ENCODE measurements at regions not wholly inside any gene's neighbourhood (a gene's known extent, or its start where the extent isn't known, plus 50 kb on each side); places are given as distances from the start of the nearest gene placed in this dataset.
A peak's percentile ranks its signal among the peaks of the same experiment; 100 is the strongest.

DNA sequence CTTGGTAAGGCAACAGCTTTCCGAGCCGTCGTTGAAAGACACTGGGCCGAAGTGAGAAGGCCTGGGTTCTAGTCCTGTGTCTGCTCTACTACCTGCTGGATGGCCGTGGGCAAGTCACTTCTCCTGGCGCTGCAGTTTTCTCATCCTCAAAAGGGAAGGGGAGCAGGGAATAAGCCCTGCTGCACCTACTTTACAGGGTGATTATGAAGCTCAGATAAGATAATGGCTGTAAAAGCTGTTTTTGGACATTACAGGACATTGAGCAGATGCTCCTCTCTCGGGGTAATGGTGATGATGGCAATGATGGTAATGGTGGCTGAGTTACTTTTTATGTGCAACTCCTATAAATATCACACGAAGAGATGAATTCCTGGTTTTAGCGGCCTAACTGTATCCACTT is 152.6 kb downstream of the FAM43A start:
- DNase-seq: no peak

DNA sequence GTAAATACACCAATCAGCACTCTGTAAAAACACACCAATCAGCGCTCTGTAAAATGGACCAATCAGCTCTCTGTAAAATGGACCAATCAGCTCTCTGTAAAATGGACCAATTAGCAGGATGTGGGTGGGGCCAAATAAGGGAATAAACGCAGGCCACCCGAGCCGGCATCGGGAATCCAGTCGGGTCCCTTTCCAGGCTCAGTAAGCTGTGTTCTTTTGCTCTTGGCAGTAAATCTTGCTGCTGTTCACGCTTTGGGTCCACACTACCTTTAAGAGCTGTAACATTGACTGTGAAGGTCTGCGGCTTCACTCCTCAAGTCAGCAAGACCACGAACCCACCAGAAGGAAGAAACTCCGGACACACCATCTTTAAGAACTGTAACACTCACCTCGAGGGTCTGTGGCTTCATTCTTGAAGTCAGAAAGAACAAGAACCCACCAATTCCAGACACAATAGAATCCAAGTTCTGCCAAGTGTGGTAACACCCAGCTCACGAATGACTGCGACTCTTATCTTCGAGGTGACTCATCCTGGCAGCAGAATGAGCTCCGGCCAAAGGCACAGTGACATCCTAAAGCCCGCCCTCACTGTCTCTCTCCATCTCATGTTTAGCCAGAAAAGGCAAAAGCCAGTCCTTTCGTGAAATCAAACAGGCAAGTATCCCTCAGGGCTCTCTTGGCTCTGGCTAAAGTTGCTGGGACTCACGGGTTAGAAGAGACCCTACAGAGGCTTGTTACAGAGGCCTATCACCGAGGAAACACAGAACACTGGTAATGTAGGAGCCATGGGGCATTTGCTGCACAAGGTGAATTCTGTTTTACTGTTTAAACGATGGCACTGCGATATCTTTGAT is 155.2 kb downstream of the FAM43A start:
- DNase-seq: no peak

DNA sequence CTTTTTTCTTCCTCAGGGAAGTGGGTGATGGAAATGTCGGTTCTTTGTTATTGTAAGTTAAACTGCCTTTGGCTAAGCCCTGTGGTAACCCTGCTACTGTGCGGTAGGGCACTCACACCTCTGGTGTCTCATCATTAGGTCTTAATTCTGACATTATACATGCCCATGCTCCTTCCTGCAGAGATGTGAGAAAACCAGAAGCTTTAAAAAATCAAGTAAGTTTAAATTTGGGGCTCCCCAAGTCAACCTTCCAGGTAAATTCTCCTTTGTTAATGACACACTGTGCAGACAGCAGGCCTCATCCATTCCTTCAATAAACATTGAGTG is 155.8 kb downstream of the FAM43A start:
- no peak for DNase-seq

DNA sequence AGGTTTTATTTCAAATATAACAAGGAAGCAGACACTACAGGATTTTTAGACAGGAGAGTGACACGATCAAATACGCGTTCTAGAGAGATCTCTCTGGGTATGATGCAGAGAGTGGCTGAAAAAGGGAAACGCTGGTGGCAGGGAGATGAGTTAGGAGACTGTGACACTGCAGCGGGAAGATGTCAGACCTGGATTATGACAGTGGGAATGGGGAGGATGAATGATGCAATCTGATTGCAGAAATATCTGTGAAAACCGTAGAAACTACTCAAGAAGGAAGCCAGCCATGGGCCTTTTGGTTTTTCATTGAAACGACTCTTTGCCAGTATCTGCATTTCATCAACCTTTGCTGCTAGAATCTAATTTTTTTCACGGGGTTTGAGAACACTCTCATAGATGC is 157.9 kb downstream of the FAM43A start:
- no peak for DNase-seq

DNA sequence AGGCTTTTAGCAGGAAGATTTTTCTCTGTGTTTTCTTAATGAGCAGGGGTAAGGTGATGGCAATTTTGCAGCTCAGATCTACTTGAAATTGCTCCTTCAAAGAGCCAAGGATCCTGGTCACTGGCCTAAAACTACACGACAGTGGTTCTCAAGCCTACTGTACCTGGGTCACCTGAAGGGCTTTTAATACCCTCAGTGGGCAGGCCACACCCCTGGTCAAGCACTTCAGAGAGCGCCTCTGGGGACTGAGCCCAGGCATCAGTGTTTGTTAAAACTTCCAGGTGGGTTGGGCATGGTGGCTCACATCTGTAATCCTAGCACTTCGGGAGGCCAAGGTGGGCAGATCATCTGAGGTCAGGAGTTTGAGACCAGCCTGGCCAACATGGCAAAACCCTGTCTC is 158.4 kb downstream of the FAM43A start:
- no peak for DNase-seq

DNA sequence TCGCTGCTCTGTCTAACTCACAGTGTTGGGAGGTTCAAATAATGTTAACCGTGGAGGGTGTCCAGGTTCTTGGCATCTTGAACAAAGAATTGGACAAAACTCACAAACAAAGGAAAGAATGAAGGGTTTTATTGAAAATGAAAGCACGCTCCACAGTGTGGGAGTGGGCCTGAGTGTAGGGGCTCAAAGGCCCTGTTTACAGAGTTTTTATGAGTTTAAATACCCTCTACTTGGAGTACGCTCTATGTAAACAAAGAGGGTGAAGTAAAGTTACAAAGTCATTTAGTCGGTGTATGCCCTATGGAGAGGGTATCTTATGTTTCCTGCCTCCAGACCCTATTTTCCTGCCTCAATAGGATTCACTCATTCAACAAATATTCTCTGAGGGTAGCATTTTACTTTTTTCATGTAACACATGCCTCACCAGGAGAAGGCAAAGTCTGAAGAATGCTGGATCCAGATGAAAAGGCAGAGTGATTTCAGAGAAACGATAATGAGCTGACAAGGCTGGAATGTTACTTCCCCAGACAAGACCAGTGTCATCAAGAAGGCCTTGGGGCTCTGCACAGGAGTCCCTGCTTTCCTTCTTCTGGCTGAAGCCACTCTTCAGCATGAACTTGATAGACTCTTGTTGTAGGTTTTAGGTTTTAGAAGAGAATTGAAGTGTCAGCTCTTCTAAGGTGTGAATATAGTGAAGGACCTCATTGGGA is 163.6 kb downstream of the FAM43A start:
- no peak for DNase-seq

DNA sequence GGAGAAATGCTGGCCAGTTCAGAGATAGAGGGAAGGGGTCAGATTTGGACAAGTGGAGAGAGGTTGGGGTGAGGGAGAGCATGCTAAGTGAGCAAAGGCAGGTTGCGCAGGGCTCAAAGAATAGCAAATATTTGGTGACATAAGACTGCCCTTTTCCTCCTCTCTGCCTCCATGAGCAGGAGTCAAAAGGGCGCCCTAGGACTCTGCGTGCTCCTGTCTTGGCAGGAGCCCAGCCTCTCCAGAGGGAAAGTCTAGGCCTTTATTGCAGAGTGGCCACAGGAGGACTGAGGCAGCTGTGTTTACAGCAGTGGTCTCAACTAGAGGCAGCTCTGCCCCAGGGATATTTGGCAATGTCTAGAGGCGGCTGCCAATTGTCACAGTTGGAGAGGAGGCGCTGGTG is 165.6 kb downstream of the FAM43A start:
- DNase-seq: no peak

DNA sequence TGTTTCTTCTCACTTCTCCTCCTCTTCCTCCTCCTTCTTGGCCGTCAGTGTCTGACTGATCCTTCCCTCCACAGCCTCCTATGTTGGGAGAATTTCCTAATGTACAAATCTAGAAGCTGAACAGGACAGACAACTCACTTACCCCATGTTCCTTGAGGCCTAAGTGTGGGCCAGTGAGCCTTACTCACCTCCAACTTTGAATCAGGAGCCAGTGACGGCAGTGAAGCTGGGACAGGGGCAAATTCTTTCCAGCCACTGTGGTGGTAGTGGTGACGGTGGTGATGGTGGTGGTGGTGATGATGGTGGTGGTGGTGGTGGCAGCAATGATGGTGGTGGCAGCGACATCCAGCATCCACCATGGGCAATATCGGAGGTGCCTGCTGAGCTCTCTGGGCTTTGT is 166.3 kb downstream of the FAM43A start:
- DNase-seq: no peak

DNA sequence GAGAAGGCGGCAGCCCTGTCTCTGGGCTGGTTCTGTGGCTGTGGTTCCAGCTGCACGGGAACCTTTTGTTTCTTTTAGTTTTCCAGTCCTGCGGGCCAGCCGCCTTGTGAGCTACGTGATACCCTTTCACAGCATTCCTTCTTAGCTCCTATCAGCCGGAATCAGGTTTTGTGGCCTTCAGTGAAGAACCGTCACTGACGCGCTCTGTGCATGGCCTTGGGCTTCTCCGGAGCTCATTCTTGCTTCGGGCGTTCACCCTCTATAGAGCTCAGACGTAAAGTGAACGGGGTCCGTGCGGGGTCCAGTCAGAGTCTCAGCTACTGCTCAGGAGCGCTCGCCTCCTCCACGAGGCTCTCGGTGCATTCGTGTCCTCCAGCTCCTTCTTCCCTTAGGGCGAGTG is 166.7 kb downstream of the FAM43A start:
- no peak for DNase-seq

DNA sequence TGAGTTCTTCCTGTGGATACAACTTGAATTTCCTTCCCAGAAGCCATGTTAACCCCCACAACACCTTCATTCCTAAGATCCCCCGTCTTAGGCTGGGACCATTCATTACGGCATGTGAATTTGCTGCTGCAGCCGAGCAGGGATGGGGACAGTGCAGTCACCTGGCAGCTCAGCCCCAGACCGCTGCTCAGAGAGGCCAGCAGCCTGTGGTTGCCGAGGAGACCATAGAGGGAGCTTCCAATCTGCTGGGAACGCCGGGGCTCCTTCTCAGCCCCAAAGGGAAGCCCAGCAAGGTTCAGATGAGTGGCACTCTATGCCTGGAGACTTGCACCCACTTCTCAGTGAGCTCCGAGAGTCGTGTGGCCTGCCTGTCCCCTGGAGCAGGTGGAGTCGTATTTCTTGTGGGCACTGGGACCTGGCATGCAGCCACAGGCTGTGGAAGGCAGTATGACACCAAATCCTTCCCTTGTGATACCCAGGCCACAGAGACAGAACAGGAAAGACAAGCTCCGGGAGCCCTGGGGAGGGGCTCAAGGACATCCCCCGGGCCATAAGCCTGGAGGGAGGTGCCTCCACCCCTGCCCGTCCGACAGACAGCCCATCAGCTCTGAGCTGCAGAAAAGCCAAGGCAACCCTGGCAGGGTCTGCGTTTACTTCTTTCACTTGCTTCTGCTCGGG is 167.3 kb downstream of the FAM43A start:
- no peak for DNase-seq

DNA sequence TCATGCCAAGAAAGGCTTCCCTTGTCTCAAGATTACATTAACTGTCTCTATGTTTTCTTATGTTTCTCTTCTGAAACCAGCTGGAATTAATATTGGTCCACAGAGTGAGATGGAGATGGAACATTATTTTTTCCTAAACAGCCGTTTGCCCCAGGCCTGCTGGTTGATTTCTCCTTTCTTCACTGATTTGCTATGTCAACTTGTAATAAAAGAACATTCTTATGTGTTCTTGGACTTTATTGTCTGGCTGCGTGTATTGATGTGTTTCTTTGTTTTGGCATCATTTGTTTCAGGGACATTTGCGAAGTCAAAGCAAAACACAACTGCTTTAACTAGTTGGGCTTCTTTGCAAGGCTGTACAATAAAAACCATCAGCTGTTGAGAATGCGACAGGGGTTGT is 168.5 kb downstream of the FAM43A start:
- no peak for DNase-seq

DNA sequence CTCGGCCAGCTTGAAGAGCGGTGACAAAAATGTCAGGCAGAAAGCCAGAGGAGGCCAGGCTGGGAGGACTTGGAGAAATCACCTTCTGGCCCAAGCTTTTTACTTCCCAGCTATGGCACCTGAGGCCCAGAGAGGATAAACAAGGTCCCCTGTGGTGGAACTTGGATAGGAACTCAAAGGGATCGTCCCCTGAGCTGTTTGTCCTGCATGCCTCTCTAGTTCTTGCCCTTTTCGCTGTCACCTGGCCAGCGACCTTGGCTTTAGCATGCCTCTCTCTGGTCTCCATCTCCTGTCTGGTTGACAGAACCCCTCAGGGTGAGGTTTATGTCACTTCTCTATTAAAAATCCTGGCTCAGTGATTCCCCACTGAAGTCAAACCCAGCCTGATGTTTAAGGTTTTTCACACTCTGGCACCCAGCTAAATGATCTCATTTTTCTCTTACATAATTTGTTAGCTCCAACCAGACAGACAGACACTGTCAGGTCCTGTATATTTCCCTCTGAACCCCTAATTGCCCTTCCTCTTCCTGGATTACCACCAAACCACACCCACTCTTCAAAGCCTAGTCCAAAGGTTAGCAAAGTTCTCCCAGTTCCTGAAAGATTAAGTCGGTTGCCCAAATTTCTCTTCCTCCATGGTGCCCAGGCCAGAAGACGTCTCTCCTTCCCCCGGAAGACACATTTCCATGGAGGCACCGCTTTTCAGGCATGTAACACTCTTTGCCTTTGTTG is 169.1 kb downstream of the FAM43A start:
- no peak for DNase-seq

DNA sequence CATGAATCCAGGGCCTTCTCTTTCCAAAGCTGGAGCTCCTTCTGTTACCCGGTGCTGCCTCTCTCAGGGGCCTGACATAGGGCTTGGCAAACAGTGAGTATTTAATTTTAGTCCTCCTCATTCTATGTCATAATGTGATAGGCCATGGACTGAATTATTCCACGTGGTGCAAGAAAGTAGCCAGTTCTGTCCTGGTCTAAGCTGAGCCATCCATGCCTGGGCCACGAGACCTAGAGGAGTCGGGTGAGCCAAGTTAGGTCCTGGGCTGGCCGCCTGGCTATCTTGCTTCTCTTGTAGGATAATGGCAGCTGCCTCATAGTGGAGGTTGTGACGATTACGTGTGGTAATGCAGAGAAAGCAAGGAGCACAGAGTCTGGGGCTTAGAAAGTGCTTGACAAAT is 170.6 kb downstream of the FAM43A start:
- no peak for DNase-seq

DNA sequence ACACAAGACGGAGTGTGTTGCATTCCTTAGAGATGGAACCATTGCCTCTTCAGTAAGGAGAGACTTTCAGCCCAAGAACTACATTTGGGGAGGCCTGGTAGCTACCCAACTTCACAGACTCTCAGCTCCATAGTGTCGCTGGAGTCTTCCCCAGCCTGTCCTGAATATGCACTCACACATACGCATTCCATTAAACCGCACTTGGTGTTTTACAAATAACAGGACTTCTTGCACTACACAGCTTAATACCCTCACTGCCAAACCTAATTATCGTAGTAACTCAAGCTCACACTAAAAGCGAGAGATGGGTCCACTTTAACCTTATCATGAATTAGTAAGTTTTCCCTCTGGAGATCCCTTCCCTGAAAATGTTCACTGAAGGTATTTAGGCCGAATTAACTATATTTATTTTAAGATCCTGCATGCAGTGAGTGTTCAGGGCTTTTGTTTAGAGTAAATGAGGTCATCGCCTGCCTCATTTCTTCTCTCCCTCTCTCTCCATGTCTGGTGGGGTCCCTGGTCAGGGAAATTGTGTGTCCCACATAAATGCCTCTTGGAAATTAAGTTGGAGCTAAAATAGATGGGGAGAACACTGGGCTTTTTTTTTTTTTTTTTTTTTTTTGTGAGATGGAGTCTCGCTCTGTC is 171.9 kb downstream of the FAM43A start:
- no peak for DNase-seq

DNA sequence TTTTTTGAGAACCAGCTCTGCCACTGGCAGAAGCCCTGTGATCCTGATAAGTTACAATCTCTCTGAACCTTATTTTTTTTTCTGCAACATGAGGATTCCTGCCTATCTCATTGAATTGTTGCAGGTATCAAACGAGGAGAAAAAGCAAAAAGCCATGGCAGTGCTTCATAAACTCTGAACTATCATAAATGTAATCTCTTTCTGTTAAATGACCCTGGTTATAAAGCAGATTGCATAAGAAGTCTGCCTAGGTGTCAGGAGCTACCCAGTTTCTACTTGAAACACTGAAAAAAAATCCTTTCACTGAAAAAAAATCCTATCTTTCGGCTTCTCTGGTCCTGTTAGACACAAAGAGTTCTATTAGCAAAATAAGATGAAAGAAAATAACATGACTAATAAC is 172.7 kb downstream of the FAM43A start:
- DNase-seq: no peak

DNA sequence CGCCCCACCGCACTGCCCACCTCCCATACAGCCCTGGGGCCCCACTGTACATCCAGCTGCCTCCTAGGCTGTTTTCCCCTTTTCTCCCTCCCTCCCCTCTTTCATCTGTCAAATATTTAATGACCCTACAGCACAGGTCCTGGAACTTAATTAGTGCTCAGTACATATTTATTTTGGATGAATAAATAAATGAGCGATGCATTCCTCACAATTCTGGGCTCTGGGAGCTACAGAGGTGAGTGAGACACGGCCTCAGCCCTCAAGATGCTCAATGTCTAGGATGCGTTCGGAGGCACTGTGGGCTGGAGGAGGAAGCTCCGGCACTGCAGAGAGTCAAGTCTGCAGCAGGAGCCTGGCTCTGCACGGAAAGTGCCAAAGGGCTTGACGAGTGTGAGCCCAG is 175.0 kb downstream of the FAM43A start:
- DNase-seq: no peak

DNA sequence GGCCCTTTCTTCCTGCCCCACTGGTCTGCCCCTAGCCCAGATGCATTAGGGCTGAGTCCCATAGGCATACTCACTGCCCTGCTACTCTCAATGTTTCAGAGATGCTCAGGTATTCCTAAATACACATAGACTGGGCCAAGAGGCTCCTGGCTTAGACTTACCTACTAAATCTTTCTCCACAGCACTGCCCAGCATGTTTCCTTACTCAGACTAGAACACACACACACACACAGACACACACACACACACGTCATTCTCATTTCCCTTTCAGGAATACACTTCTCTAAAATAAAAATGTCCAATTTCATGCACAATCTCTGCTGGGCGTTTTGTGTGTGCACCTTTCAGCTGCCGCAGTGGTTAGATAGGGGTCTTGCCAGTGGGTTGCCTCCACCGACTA is 175.7 kb downstream of the FAM43A start:
- peak; percentile 2 for DNase-seq

DNA sequence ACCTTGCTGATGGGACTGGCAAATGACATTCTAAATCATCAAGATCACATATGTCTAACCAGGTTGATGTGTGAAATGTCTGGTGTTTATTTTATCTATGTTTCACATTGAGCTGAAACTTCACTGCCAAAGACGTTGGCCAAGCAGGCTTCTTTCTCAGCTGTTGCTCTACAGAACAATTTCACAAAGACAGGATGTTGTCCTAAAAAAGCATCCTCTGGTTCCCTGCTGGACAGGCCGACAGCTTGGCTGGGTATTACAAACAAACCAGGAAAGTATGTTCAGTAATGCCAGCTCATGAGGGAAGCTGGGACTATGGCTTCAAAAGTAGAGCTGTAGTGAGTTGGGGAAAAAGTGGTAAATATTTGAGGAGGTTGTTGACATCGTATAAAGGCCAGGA is 179.4 kb downstream of the FAM43A start:
- DNase-seq: no peak

DNA sequence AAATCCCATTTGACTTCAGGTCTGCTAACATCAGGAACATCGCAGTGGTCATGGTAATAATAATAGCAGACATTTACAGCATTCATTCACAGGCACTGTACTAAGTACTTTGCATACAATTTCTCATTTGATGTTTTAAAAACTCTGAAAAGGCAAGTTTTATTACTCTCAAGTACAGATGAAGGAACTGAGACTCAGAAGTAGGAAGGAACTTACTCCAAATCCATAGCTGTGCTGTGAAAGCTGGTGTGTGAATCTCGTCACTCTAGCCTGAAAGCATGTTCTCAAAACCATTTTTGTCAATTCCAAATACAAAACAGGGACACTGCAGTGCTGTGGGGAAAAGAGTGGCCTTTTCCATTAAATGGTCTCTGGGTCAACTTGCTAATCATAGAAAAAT is 179.9 kb downstream of the FAM43A start:
- no peak for DNase-seq

DNA sequence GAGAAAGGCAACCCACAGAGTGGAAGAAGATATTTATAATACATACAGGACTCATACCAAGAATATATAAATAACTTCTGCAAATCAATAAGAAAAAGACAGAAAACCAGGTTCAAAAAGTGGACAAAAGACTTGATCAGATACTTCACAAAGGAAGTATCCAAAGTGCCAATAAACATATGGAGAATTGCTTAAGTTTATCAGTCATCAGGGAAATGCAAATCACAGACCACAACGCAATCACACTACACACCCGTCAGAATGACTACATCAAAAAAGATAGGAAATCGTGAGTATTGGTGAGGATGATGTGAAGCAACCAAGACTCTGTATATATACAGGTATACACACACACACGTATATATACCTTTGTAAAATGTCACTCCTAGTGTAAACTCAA is 180.6 kb downstream of the FAM43A start:
- no peak for DNase-seq

DNA sequence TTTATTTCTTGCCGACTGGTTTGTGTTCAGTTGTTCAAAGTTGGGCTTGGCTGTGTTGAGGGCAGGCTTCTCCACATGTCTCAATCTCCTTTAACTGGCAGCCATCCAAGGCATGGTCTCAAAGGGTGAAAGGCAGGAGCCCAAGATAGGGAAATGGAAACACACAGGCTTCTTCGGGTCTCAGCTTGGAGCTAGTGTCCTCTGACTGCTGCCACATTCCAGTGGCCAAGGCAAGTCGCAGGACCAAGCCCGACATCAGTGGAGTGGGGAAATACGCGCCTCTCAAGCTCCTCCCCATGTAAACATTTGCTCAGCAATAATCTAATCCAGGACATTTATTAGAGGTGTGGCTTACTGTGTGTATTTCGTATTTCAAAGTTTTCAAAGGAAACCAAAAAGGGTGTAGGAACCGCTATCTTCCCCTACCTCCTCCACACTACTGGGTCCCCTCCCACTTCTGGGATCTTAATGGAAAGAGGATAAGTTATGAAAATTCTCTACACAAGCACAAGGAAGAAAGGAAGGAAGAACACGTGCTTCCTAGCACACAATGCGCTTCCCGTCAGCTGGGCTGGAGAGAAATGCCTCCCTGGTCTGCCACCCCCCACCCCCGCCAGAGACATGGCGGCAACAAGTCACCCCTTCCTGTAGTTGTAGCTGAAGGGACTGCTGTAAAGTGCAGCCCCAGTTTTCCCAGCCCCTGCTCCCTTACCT is 181.7 kb downstream of the FAM43A start:
- no peak for DNase-seq

DNA sequence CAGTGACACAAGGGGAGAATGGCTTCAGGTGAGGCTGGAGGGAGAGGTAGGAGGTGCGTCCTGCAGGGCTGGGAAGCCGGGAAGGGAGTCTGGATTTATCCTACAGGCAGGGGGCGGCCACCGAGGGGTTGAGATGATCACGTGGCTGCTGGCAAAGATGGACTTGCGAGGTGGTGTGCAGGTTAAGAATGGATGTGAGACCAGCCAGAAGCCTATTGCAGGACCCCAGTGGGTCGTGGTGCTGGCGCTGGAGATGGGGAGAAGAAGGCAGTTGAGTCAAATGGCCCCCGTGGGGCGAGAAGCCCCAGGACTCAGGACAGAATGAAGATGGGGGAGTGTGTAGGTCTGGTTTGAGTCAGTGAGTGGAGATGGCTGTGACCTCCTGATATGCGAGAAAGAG is 183.1 kb downstream of the FAM43A start:
- no peak for DNase-seq
